ENCODE measurements at regions not wholly inside any gene's neighbourhood (a gene's known extent, or its start where the extent isn't known, plus 50 kb on each side); places are given as distances from the start of the nearest gene placed in this dataset.

GRCh38 chr5:60259730-60260129, 366.2 kb upstream of the PDE4D start:
- no peak for DNase-seq (ENCODE audit: low spot score)

DNA sequence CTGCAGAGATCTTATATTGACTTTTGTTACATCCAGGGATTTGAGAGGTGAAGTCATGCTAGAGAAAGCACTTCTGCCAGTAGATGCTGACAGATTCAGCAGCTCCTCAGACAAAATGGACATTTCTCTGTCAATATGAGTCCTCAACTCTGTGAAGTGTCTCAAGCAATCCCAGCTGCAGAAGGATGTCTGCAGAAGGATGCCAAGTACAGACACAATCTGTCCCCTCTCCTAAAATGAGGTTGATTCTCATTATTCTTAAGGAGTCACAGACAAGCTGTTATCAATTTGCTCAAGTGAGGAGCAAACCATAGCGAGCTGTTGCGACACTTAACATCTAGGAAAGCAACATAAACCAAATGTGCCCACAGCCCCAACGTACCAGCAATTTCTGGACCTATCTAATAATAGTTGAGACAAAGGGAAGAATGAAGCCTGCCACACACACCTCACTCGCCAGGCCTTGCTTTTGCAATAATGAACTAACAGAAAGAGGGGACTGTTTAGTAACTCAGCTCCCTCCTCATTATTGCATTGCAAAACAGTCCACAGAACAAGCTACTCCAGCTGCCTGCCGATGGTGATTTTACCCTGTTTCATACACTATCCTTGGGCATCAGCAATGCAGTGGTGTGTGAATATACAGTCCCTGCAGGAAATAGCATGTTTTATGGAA, 364.2 kb upstream of the PDE4D start:
- DNase-seq (ENCODE audit: low spot score) = no peak

- no peak for DNase-seq (ENCODE audit: low spot score)
Measured at GRCh38 chr5:60256546-60256945, 363.0 kb upstream of the PDE4D start.

DNA sequence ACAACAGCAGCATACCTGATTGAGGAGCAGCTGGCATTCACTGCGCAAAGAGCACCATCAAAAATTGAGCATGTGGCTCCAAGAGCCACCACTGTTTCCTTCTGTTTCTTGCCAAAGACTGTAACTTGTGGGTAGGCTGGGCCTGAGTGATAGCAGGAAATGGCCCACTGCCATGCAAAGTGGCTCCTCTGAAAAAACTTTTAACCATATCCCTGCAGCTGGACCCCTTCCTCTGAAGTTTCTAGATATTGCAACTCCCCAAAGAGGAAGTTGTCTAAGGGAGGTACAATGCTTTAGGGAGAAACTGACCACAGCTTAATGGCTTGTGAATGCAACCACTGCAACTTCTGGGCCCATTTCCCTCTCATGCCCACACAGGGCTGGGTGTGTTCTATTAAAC, 355.4 kb upstream of the PDE4D start:
- DNase-seq (ENCODE audit: low spot score) = peak; percentile 14

DNA sequence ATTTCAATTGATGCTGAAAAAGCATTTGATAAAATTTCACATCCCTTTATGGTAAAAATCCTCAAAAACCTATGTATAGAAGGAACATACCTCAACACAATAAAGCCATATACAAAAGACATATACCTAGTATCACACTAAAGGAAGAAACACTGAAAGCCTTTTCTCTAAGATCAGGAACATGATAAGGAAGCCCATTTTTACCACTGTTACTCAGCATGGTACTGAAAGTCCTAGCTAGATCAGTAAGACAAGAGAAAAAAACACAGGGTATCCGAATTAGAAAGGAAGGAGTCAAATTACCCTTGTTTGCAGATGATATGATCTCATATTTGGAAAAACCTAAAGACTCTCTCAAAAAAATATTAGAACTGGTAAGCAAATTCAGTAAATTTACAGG, 350.2 kb upstream of the PDE4D start:
- no peak for DNase-seq (ENCODE audit: low spot score)

GRCh38 chr5:60232036-60232795, 338.7 kb upstream of the PDE4D start:
- no peak for DNase-seq (ENCODE audit: low spot score)

DNA sequence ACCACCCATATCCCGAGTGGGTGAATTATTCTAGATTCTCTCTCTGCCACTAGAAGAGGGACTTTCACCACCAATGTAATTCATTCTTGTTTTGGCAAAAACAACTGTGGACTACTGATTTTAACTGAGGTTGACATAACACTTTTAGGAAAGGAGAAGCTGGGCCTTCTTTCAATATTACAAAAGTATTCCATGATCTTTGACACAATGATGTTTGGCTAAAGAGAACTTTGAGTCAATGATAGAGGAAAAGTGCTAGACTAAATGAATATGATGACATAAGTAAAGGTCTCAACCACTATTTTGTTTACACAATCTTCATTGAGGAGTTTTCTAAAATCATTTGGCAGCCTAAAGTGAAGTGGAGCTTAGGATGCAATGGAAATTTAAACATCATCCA, 336.9 kb upstream of the PDE4D start:
- DNase-seq (ENCODE audit: low spot score) = no peak

DNA sequence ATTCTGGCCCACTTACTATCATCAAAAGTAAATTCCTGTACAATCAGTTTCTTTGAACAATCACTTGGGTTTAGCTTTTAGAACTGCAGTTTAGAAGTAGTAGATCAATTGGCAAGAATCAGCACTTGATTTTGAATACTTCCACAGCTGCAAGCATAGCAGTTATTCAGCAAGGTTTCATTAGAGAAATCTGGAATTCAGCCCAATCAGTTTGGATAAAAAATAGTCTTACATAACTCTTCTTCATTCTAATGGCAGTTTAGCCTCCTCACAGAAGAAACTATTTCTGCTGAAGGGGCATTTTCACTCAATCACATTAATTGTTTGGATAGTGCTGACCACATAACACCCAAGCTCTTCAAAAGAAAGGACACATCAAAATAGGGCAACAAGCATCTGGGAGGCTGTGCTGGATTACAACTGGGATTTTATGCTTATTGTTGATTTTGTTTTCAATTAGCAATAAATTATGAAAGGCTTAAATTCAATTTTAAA, 336.2 kb upstream of the PDE4D start:
- no peak for DNase-seq (ENCODE audit: low spot score)

GRCh38 chr5:60228676-60229075, 335.1 kb upstream of the PDE4D start:
- DNase-seq (ENCODE audit: low spot score) = no peak

DNA sequence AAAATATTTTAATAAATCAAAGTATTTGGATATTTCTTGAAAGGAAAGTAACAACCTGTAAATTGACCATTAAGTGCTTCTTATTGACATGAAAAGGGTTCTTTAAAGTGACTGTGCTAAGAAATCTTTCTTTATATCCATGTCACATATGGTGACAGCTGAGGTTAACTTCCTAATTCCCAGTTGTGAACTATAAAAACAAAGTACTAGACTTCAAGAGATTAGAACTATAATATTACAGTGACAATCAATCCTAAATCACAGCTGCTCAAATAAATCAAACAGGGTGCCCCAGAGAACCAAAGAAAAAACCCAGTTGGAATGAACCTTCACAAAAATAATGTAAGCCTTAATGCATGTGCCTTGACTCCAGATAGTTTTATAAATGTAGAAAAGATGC, 332.6 kb upstream of the PDE4D start:
- DNase-seq (ENCODE audit: low spot score) = no peak

- DNase-seq (ENCODE audit: low spot score) = no peak
Measured at GRCh38 chr5:60223342-60223741, 329.8 kb upstream of the PDE4D start.

DNA sequence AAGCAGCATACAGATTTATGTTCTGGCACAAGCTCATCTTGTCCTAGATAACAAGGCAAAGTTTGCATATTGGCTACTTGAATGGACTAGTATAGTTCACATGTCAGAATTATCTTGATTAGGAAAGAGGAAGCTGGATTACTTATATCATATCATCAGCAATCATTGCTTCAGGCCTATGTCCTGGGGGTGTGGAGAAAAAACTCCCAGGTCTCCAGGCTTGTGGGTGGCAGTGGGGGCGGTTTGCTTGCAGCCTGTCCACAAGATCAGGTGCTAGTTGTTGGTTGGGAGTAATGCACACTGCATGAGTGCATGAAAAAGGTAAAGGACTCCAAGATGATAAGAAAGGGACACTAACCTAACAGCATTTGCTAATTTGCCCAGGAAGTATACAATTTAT, 326.4 kb upstream of the PDE4D start:
- no peak for DNase-seq (ENCODE audit: low spot score)

DNA sequence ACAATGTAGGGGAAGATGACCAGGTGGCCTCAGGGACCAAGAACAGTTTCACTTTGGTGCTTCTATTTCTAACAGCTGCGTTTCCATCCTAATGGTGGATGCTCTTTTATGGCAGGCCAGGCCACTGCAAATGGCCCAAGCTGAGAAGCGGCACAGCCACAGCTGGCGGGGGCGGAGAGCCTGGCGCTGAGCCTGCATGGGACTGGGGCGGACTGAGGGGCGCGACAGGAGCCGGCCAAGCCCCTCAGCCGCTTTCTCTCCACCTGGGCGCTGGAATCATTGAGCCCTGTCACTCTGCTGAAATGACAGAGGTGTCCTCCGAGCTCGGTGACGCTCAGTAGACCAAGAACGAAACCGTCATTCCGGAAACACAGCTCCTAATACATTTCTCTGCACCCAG, 317.3 kb upstream of the PDE4D start:
- no peak for DNase-seq (ENCODE audit: low spot score)

GRCh38 chr5:60209146-60209840, 315.8 kb upstream of the PDE4D start:
- no peak for DNase-seq (ENCODE audit: low spot score)

DNA sequence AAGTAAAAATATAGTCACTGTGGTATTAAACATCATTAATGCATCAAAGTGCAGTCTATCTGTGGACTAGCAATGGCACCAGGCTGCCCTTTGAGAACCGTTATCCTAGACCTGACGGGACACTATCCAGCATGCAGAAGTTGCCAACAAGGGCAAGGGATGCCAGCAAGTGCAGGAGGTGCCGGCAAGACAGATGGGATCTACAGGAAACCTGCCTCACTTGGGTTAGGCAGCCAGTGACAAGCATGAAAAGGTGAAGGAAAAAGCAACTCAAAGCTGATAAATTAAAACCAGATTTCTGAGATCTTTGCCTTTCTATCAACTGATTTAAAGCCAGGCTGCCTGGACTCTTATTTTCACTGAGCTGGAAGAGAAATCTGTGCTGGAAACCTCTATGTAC, 315.2 kb upstream of the PDE4D start:
- no peak for DNase-seq (ENCODE audit: low spot score)

DNA sequence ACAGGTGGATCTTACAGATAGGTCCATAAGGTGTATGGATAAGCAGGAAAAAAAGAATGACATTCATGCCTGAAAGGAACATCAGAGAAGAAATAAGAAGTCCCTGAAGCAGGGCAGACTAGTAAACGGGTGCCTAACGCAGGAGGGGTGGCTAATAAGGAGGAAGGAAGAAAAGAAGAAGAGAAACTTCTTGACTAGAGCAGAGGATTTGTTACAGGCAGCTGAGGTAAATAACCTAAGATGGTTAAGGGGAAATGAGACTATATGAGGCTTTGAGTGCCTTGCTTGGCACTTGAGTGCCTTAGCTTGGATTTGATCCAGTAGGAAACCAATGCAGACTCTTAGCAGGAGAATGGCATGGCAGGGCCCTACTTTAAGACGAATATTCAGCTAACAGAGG, 313.5 kb upstream of the PDE4D start:
- DNase-seq (ENCODE audit: low spot score) = peak; percentile 9

- no peak for DNase-seq (ENCODE audit: low spot score)
Measured at GRCh38 chr5:60206234-60206633, 312.7 kb upstream of the PDE4D start.

DNA sequence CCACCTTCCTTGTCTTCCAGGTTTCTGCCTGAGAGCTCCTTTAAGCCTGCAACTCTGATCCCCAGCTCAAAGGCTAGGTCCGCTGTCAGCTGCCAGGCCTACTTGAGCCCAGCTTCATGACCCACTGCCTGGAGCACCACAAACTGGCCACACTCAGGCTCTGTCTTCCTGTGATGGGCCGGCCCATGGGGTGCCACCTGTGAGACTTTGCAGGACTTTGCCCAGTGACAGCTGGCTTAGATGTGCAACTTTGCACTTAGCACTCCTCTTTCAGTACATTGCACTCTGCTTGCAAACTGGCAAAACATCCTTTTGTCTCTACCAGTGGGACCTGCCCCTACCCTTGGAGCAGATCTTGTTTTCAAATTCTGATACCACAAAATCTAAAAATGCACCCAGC, 311.5 kb upstream of the PDE4D start:
- no peak for DNase-seq (ENCODE audit: low spot score)

DNA sequence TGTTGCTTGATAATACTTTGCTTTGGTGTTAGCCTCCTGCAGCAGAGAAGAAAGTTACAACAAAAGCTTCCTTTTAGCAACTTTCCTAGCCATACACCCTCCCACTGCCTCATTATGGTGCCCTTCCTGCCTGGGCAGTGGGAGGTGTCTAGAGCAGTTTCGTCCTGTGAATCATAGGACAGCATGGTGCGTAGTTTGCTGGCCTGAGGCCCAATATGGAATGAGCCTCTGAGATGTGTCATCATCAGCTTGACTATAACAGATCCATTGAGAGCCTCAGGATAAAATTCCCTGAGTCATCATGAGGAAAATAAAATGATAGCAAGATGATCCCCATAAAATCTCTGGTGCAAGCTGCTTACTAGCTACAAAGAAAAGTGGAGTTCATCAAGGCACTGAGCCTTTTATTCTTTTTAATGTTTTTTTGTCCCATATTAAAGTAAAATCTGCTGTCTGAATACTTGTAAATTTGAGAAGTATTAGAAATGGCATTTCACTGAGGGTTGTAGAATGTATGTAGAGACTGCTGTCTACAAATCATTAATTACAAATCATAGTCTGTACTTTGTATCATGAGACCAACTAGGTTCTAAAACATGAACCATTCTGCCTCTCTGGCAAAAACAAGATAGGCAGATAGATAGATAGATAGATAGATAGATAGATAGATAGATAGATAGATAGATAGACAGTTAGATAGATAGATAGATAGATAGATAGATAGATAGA, 303.0 kb upstream of the PDE4D start:
- DNase-seq (ENCODE audit: low spot score) = no peak

- no peak for DNase-seq (ENCODE audit: low spot score)
Measured at GRCh38 chr5:60195551-60195950, 302.0 kb upstream of the PDE4D start.

GRCh38 chr5:60195083-60195482, 301.6 kb upstream of the PDE4D start:
- no peak for DNase-seq (ENCODE audit: low spot score)

Data from putamen (tissue), 1 donor.